B cell (primary cell): ENCODE measurements at regions not wholly inside any gene's neighbourhood (a gene's known extent, or its start where the extent isn't known, plus 50 kb on each side); places are given as distances from the start of the nearest gene placed in this dataset.
A peak's percentile ranks its signal among the peaks of the same experiment; 100 is the strongest.

ENCODE experiments used
- ATAC-seq: fragments of 200-7000 bp; cut with Tn5 transposase; one replicate; pipeline ENCODE4 v1.10.0; 2021; ENCODE audit warnings: low read depth, mild to moderate bottlenecking, moderate number of reproducible peaks, moderate library complexity
- CTCF ChIA-PET: fragments of 350-600 bp; sonication (Branson Sonifier 250); formaldehyde crosslinking; loops from one replicate; lab custom pipeline; 2021; ENCODE audit warnings: antibody characterized with exemption, inconsistent platforms; lab: Charles Lee
- POLR2A ChIA-PET: fragments of 350-600 bp; sonication (Branson Sonifier 250); formaldehyde crosslinking; loops from one replicate; lab custom pipeline; 2021; ENCODE audit warnings: antibody characterized with exemption; lab: Charles Lee
- DNase-seq: peaks from one replicate; pipeline ENCODE4 v3.0.0; 2013
- H2AFZ ChIP-seq: 2 replicates; pipeline ENCODE4 v1.6.1; 2012; ENCODE audit warnings: mild to moderate bottlenecking, low read depth, low read length; ENCODE audit not compliant: insufficient read depth, poor library complexity, severe bottlenecking
- H3K27ac ChIP-seq, 2 donors: 1 replicate in 1 of 2; 2 replicates in 1 of 2; pipeline ENCODE4 v1.5.1; 2012 to 2013; ENCODE audit warnings: low read length in 2 of 2, mild to moderate bottlenecking in 2 of 2, moderate library complexity in 1 of 2
- H3K27me3 ChIP-seq, 4 experiments: fragments of 200-600 bp in 1 of 4; sonication (generic) in 1 of 4; replicated peaks in 1 of 4; 1 replicate in 2 of 4; 2 replicates in 2 of 4; pipeline versions ENCODE4 v1.6.1 to v1.7.0; 2013 to 2016; ENCODE audit warnings: low read length in 3 of 4, mild to moderate bottlenecking in 2 of 4, mixed read lengths in 1 of 4, moderate library complexity in 1 of 4; ENCODE audit not compliant: insufficient read depth in 4 of 4, control insufficient read depth in 3 of 4; ENCODE audit errors: control extremely low read depth in 1 of 4
- H3K36me3 ChIP-seq, 2 experiments: replicated peaks in 1 of 2; 1 replicate in 1 of 2; 2 replicates in 1 of 2; pipeline versions ENCODE4 v1.6.1 to v1.7.1; 2013; ENCODE audit warnings: low read length in 1 of 2; ENCODE audit not compliant: insufficient read depth in 2 of 2, control insufficient read depth in 1 of 2; ENCODE audit errors: control extremely low read depth in 1 of 2, extremely low read depth in 1 of 2
- H3K4me1 ChIP-seq, 2 donors: fragments of 200-600 bp in 1 of 2; sonication (generic) in 1 of 2; 1 replicate in 1 of 2; 2 replicates in 1 of 2; pipeline versions ENCODE4 v1.5.1 to v1.6.1; 2013 to 2017; ENCODE audit warnings: low read length in 2 of 2; ENCODE audit not compliant: control insufficient read depth in 2 of 2, insufficient read depth in 2 of 2
- H3K4me2 ChIP-seq: replicated peaks from 2 replicates; pipeline ENCODE3; 2012; ENCODE audit warnings: mild to moderate bottlenecking, low read depth, low read length; ENCODE audit not compliant: poor library complexity, severe bottlenecking
- H3K4me3 ChIP-seq, 5 experiments: fragments of 200-600 bp in 1 of 5; sonication (generic) in 1 of 5; 1 replicate in 3 of 5; 2 replicates in 2 of 5; pipeline versions ENCODE4 v1.5.1 to v1.7.0; 2011 to 2016; ENCODE audit warnings: low read length in 4 of 5, mild to moderate bottlenecking in 4 of 5, low read depth in 2 of 5, control low read depth in 1 of 5, moderate library complexity in 1 of 5; ENCODE audit not compliant: insufficient read depth in 1 of 5; ENCODE audit errors: control extremely low read depth in 1 of 5, extremely low read depth in 1 of 5
- H3K79me2 ChIP-seq: fragments of 200-600 bp; sonication (generic); one replicate; pipeline ENCODE4 v1.6.0; 2016; ENCODE audit warnings: low read length; ENCODE audit not compliant: control insufficient read depth, insufficient read depth
- H3K9ac ChIP-seq: fragments of 200-600 bp; sonication (generic); 2 replicates; pipeline ENCODE4 v1.6.1; 2017; ENCODE audit warnings: mild to moderate bottlenecking, low read length, moderate library complexity
- H3K9me3 ChIP-seq, 3 donors: one replicate each; pipeline versions ENCODE4 v1.6.1 to v1.7.1; 2013; ENCODE audit warnings: low read length in 2 of 3; ENCODE audit not compliant: control insufficient read depth in 2 of 3, insufficient read depth in 1 of 3; ENCODE audit errors: control extremely low read depth in 1 of 3
- H4K20me1 ChIP-seq: 2 replicates; pipeline ENCODE4 v1.6.0; 2012; ENCODE audit warnings: mild to moderate bottlenecking, low read length; ENCODE audit not compliant: insufficient read depth, control insufficient read depth, poor library complexity, severe bottlenecking
- H3K27ac Mint-ChIP-seq: one replicate; pipeline ENCODE4 v1.8.0; 2021; ENCODE audit warnings: mixed read lengths
- H3K27me3 Mint-ChIP-seq: one replicate; pipeline ENCODE4 v1.8.0; 2021; ENCODE audit warnings: mixed read lengths
- H3K4me1 Mint-ChIP-seq: one replicate; pipeline ENCODE4 v1.8.0; 2021; ENCODE audit warnings: mixed read lengths
- H3K4me3 Mint-ChIP-seq: one replicate; pipeline ENCODE4 v1.8.0; 2021; ENCODE audit warnings: mixed read lengths
- H3K9me3 Mint-ChIP-seq: one replicate; pipeline ENCODE4 v1.8.0; 2022; ENCODE audit warnings: mixed read lengths; ENCODE audit not compliant: insufficient read depth
- CTCF ChIP-seq: fragments of 200-600 bp; IDR thresholded peaks from one replicate; pipeline ENCODE4 v1.8.0; 2022; ENCODE audit warnings: antibody characterized with exemption, mild to moderate bottlenecking
- EZH2 ChIP-seq: IDR thresholded peaks from 2 replicates; pipeline ENCODE4 v1.6.1; 2012; ENCODE audit warnings: borderline replicate concordance, low read depth, mild to moderate bottlenecking, moderate library complexity, low read length; ENCODE audit not compliant: insufficient read depth, poor library complexity, severe bottlenecking
- intact Hi-C: fragments of 100-400 bp; cut with micrococcal nuclease; formaldehyde crosslinking; loops from one replicate; pipeline ENCODE4 v1.10.0; 2022

- Histone ChIP-seq H3K27me3 (no peaks in the 10 kb centered on the region), H3K9ac (no peak overlapping the region), H2AFZ (no peak overlapping the region), H3K79me2 (no peaks in the 10 kb centered on the region), H3K4me1 (peaks cover 45 to 52% of the 10 kb centered on the region in 2 donors), H3K4me3 (peak overlapping the region in 1 of 5 experiments; percentile 3), H3K27ac (peak overlapping the region; percentile 94 to 95), H4K20me1 (no peaks in the 10 kb centered on the region), H3K9me3 (no peaks in the 10 kb centered on the region), H3K4me2 (peak overlapping the region; percentile 75), H3K36me3 (no peaks in the 10 kb centered on the region)
- no peak for ATAC-seq
- H3K27me3 Mint-ChIP-seq: no peaks in the 10 kb centered on the region
- CTCF ChIA-PET: interaction anchor here (0.5 to 1.9 kb wide), 5 partner anchors 11 to 212 kb away, joined by 3 to 6 read pairs (median 3); partner anchors contain the start of gene ATP2B1
- H3K27ac Mint-ChIP-seq: peak overlapping the region; percentile 63
- no peak for TF ChIP-seq CTCF
- no peak for TF ChIP-seq EZH2
- POLR2A ChIA-PET: interaction anchor here (1.4 kb wide), 1 partner anchor 43 kb away, joined by 4 read pairs; no protein-coding TSS in a partner anchor
- peaks cover 50% of the 10 kb centered on the region for H3K4me1 Mint-ChIP-seq
- intact Hi-C loops: no loop called here
- no peak for DNase-seq
- peaks cover 2% of the 10 kb centered on the region for H3K9me3 Mint-ChIP-seq
- H3K4me3 Mint-ChIP-seq: no peak overlapping the region
These were observed 174.2 kb upstream of the ATP2B1 start for GRCh38 chr12:89882792-89883191.

GRCh38 chr12:89882050-89882449, 173.4 kb upstream of the ATP2B1 start:
- H3K27ac Mint-ChIP-seq: peak overlapping the region; percentile 99
- no peaks in the 10 kb centered on the region for H3K36me3 ChIP-seq
- peak overlapping the region; percentile 4 for H3K9ac ChIP-seq
- peak overlapping the region; percentile 33 for H2AFZ ChIP-seq
- ATAC-seq (peak; percentile 22), DNase-seq (peak; percentile 58)
- no peaks in the 10 kb centered on the region for H4K20me1 ChIP-seq
- ChIA-PET CTCF (interaction anchor here (0.6 to 1.9 kb wide), 7 partner anchors 8 to 173 kb away, joined by 3 to 6 read pairs (median 3); partner anchors contain the start of gene ATP2B1), POLR2A (interaction anchor here (1.0 to 2.8 kb wide), 4 partner anchors 18 to 173 kb away, joined by 4 to 23 read pairs (median 10); partner anchors contain the start of gene ATP2B1)
- peak overlapping the region; percentile 89 for H3K4me3 Mint-ChIP-seq
- H3K9me3 Mint-ChIP-seq: peaks cover 2% of the 10 kb centered on the region
- H3K27me3 ChIP-seq: no peaks in the 10 kb centered on the region
- intact Hi-C loops: no loop called here
- H3K4me2 ChIP-seq: peak overlapping the region; percentile 75
- H3K4me1 Mint-ChIP-seq: peaks cover 52% of the 10 kb centered on the region
- H3K79me2 ChIP-seq: no peaks in the 10 kb centered on the region
- H3K27ac ChIP-seq: peak overlapping the region; percentile 94 to 95
- peak overlapping the region in 1 of 5 experiments; percentile 3 for H3K4me3 ChIP-seq
- no peak for TF ChIP-seq CTCF
- H3K27me3 Mint-ChIP-seq: no peaks in the 10 kb centered on the region
- H3K4me1 ChIP-seq: peaks cover 45 to 52% of the 10 kb centered on the region in 2 donors
- H3K9me3 ChIP-seq: no peaks in the 10 kb centered on the region
